Neural cell (in vitro differentiated cells): ENCODE measurements at regions not wholly inside any gene's neighbourhood (a gene's known extent, or its start where the extent isn't known, plus 50 kb on each side); places are given as distances from the start of the nearest gene placed in this dataset.

Source experiments
- H2AFZ ChIP-seq: fragments of 200-600, 300-800 bp; sonication (generic), shearing (Covaris generic); 2 replicates; pipeline ENCODE4 v1.6.0; 2014; ENCODE audit warnings: low read depth, mild to moderate bottlenecking, antibody characterized with exemption, low read length, moderate library complexity
- H3F3A ChIP-seq: fragments of 200-600 bp; shearing (Covaris generic); 2 replicates; pipeline ENCODE4 v1.6.1; 2016; ENCODE audit warnings: mild to moderate bottlenecking, moderate library complexity, mixed read lengths, antibody characterized with exemption, low read length; ENCODE audit not compliant: insufficient read depth, poor library complexity, severe bottlenecking
- H3K27ac ChIP-seq: fragments of 200-600, 300-800 bp; sonication (generic), shearing (Covaris generic); 2 replicates; pipeline ENCODE4 v1.5.1; 2014; ENCODE audit warnings: mild to moderate bottlenecking, low read length, moderate library complexity
- H3K27me3 ChIP-seq: fragments of 300-800, 200-600 bp; sonication (generic), shearing (Covaris generic); 2 replicates; pipeline ENCODE4 v1.6.0; 2014; ENCODE audit warnings: mild to moderate bottlenecking, low read depth, low read length, moderate library complexity; ENCODE audit not compliant: insufficient read depth
- H3K36me3 ChIP-seq: fragments of 300-800, 200-600 bp; sonication (generic), shearing (Covaris generic); 2 replicates; pipeline ENCODE4 v1.5.1; 2014; ENCODE audit warnings: mild to moderate bottlenecking, antibody characterized with exemption, low read length, moderate library complexity; ENCODE audit not compliant: insufficient read depth
- H3K4me2 ChIP-seq: fragments of 300-800, 200-600 bp; sonication (generic), shearing (Covaris generic); 2 replicates; pipeline ENCODE4 v1.6.0; 2014; ENCODE audit warnings: mild to moderate bottlenecking, low read length
- H3K4me3 ChIP-seq: fragments of 300-800, 200-600 bp; sonication (generic), shearing (Covaris generic); 2 replicates; pipeline ENCODE4 v1.5.1; 2014; ENCODE audit warnings: mild to moderate bottlenecking, low read length, moderate library complexity
- H3K79me2 ChIP-seq: fragments of 200-600 bp; shearing (Covaris generic); replicated peaks from 2 replicates; pipeline ENCODE4 v1.6.0; 2014; ENCODE audit warnings: mild to moderate bottlenecking, low read length, moderate library complexity; ENCODE audit not compliant: insufficient read depth
- H3K9ac ChIP-seq: fragments of 300-800, 200-600 bp; sonication (generic), shearing (Covaris generic); 2 replicates; pipeline ENCODE4 v1.6.1; 2016; ENCODE audit warnings: mild to moderate bottlenecking, low read length, mixed read lengths
- H3K9me2 ChIP-seq: fragments of 200-600 bp; shearing (Covaris generic); 2 replicates; pipeline ENCODE4 v1.6.1; 2016; ENCODE audit warnings: mild to moderate bottlenecking, low read length, mixed read lengths; ENCODE audit not compliant: insufficient read depth
- H3K9me3 ChIP-seq: fragments of 200-600, 300-800 bp; sonication (generic), shearing (Covaris generic); 2 replicates; pipeline ENCODE4 v1.6.1; 2016; ENCODE audit warnings: mild to moderate bottlenecking, mixed run types, low read length, moderate library complexity, mixed read lengths
- H4K20me1 ChIP-seq: fragments of 200-600 bp; shearing (Covaris generic); 2 replicates; pipeline ENCODE4 v1.6.1; 2016; ENCODE audit warnings: mild to moderate bottlenecking, mixed run types; ENCODE audit not compliant: insufficient read depth
- EP300 ChIP-seq: fragments of 450-650 bp; conservative IDR thresholded peaks from 2 replicates; pipeline ENCODE4 v1.6.1; 2014; ENCODE audit warnings: antibody characterized with exemption, mild to moderate bottlenecking, moderate library complexity; ENCODE audit not compliant: poor library complexity, severe bottlenecking
- EZH2 ChIP-seq: fragments of 200-600, 300-800 bp; shearing (Covaris generic), sonication (generic); IDR thresholded peaks from 2 replicates; pipeline ENCODE4 v1.6.1; 2014; ENCODE audit warnings: antibody characterized with exemption, low read length, borderline replicate concordance, mild to moderate bottlenecking; ENCODE audit not compliant: insufficient read depth, poor library complexity, severe bottlenecking
- MXI1 ChIP-seq: fragments of 450-650 bp; conservative IDR thresholded peaks from 2 replicates; pipeline ENCODE4 v1.6.1; 2014; ENCODE audit warnings: antibody characterized with exemption, mild to moderate bottlenecking; ENCODE audit not compliant: poor library complexity, severe bottlenecking
- POLR2AphosphoS5 ChIP-seq: IDR thresholded peaks from 2 replicates; pipeline ENCODE4 v1.6.1; 2012
- RAD21 ChIP-seq: fragments of 450-650 bp; conservative IDR thresholded peaks from 2 replicates; pipeline ENCODE4 v1.6.1; 2014; ENCODE audit warnings: antibody characterized with exemption, mild to moderate bottlenecking, moderate library complexity
- SMC3 ChIP-seq: fragments of 450-650 bp; conservative IDR thresholded peaks from 2 replicates; pipeline ENCODE4 v1.6.1; 2014; ENCODE audit warnings: antibody characterized with exemption, mild to moderate bottlenecking, moderate library complexity; ENCODE audit not compliant: poor library complexity
- TAF1 ChIP-seq: IDR thresholded peaks from 2 replicates; pipeline ENCODE4 v1.6.1; 2012; ENCODE audit warnings: low read depth
- TF ChIP-seq, protein P1 (sequence below): fragments of 450-650 bp; IDR thresholded peaks from 2 replicates; pipeline ENCODE4 v1.5.1; 2014; ENCODE audit warnings: antibody characterized with exemption, mild to moderate bottlenecking, moderate library complexity; ENCODE audit not compliant: poor library complexity, severe bottlenecking
- TF ChIP-seq, protein P2 (sequence below): IDR thresholded peaks from 2 replicates; pipeline ENCODE4 v1.6.1; 2012; ENCODE audit warnings: borderline replicate concordance

DNA sequence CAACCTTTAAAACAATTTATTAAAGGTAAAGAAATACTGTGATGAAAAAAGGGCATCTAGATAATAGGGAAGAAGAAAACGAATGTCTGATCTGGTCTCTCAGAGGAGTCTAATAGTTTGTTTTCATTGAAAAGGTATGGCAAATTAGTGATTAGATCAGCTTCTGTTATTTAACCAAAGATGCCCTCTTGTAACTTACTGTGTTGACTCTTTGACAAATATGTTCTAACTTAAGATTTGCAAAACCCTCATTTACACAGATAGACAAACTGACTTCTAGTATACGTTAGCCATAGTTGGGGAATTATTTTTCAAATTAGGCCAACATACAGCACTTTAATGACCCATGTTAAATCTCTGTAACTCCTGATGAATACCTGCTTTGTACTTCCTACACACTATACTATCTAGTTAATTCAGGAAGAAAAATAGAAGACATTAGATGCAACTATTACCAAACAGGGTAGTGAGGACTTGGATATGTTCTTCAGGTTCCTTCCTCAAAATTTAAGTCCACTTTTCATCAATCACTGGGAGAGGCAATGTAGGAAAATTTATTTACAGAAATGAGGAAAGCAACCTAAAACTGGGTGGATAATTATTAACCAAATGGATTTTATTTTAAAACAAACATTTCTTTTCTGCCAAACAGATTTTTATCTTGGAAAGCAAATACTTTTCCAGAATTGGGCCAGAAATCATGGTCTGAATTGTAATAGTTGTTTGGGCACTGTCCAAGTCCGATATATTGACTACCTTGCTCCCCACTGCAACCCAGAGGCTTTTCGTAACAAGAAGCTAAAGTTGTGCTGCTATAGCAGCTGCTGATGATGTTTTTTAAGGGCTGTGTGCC, 66.4 kb upstream of the PPP2R2B start:
- Histone ChIP-seq H3K4me2 (peak overlapping the region; percentile 43), H3F3A (no peaks in the 10 kb centered on the region), H3K27me3 (no peaks in the 10 kb centered on the region), H3K4me3 (peak overlapping the region; percentile 41), H3K9me3 (no peaks in the 10 kb centered on the region), H3K9me2 (no peaks in the 10 kb centered on the region), H3K36me3 (no peaks in the 10 kb centered on the region), H3K9ac (peak overlapping the region; percentile 29), H4K20me1 (no peaks in the 10 kb centered on the region), H3K79me2 (no peaks in the 10 kb centered on the region), H3K27ac (peak overlapping the region; percentile 85), H2AFZ (no peak overlapping the region)
- no peak for TF ChIP-seq EZH2
- TF ChIP-seq, protein P1, sequence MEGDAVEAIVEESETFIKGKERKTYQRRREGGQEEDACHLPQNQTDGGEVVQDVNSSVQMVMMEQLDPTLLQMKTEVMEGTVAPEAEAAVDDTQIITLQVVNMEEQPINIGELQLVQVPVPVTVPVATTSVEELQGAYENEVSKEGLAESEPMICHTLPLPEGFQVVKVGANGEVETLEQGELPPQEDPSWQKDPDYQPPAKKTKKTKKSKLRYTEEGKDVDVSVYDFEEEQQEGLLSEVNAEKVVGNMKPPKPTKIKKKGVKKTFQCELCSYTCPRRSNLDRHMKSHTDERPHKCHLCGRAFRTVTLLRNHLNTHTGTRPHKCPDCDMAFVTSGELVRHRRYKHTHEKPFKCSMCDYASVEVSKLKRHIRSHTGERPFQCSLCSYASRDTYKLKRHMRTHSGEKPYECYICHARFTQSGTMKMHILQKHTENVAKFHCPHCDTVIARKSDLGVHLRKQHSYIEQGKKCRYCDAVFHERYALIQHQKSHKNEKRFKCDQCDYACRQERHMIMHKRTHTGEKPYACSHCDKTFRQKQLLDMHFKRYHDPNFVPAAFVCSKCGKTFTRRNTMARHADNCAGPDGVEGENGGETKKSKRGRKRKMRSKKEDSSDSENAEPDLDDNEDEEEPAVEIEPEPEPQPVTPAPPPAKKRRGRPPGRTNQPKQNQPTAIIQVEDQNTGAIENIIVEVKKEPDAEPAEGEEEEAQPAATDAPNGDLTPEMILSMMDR, result no peak
- TF ChIP-seq MXI1, result no peak
- TF ChIP-seq, protein P2, sequence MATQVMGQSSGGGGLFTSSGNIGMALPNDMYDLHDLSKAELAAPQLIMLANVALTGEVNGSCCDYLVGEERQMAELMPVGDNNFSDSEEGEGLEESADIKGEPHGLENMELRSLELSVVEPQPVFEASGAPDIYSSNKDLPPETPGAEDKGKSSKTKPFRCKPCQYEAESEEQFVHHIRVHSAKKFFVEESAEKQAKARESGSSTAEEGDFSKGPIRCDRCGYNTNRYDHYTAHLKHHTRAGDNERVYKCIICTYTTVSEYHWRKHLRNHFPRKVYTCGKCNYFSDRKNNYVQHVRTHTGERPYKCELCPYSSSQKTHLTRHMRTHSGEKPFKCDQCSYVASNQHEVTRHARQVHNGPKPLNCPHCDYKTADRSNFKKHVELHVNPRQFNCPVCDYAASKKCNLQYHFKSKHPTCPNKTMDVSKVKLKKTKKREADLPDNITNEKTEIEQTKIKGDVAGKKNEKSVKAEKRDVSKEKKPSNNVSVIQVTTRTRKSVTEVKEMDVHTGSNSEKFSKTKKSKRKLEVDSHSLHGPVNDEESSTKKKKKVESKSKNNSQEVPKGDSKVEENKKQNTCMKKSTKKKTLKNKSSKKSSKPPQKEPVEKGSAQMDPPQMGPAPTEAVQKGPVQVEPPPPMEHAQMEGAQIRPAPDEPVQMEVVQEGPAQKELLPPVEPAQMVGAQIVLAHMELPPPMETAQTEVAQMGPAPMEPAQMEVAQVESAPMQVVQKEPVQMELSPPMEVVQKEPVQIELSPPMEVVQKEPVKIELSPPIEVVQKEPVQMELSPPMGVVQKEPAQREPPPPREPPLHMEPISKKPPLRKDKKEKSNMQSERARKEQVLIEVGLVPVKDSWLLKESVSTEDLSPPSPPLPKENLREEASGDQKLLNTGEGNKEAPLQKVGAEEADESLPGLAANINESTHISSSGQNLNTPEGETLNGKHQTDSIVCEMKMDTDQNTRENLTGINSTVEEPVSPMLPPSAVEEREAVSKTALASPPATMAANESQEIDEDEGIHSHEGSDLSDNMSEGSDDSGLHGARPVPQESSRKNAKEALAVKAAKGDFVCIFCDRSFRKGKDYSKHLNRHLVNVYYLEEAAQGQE, result no peak
- TF ChIP-seq EP300, result no peak
- no peak for TF ChIP-seq RAD21
- TF ChIP-seq TAF1, result no peak
- no peak for TF ChIP-seq POLR2AphosphoS5
- TF ChIP-seq SMC3, result no peak

DNA sequence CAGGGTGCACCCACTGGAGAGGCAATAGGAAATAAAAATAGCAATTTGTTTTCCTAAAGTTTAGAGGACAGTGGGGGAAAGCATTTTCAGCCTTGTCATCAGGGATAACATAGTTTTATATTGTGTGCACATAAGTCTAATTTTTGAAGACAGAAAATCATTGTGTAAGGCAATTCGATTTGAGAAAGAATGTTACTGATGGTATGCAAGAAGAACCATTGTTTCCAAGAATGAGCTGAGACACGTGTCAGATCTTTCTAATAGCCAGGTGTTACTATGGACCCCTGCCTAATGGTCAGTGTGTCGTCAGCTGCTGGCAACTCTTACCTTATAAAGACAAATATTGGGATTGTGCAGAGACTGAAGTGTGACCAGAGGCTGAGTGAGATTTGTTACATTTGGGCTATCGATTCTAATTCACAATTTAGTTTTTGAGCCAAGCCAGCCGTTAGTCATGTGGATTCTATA, 67.1 kb upstream of the PPP2R2B start:
- Histone ChIP-seq H3K27ac (peak overlapping the region; percentile 85), H3K27me3 (no peaks in the 10 kb centered on the region), H3K4me2 (no peak overlapping the region), H2AFZ (no peak overlapping the region), H3K9me3 (no peaks in the 10 kb centered on the region), H3K79me2 (no peaks in the 10 kb centered on the region), H3K36me3 (no peaks in the 10 kb centered on the region), H3K9me2 (no peaks in the 10 kb centered on the region), H3K4me3 (no peak overlapping the region), H3K9ac (no peak overlapping the region), H4K20me1 (no peaks in the 10 kb centered on the region), H3F3A (no peaks in the 10 kb centered on the region)
- TF ChIP-seq TAF1 (no peak), MXI1 (no peak), EZH2 (no peak), POLR2AphosphoS5 (no peak), SMC3 (no peak)
- TF ChIP-seq, protein P2, result no peak
- TF ChIP-seq, protein P1, result no peak
